ENCODE measurements at regions not wholly inside any gene's neighbourhood (a gene's known extent, or its start where the extent isn't known, plus 50 kb on each side); places are given as distances from the start of the nearest gene placed in this dataset.

GRCh38 chr3:110133971-110134370 is 796.6 kb upstream of the DPPA4 start:
- no peak for DNase-seq

GRCh38 chr3:110139048-110139447 is 801.7 kb upstream of the DPPA4 start:
- DNase-seq: no peak

GRCh38 chr3:110139821-110140220 is 802.5 kb upstream of the DPPA4 start:
- DNase-seq: no peak

GRCh38 chr3:110149763-110150162 is 812.4 kb upstream of the DPPA4 start:
- no peak for DNase-seq

GRCh38 chr3:110157221-110157620 is 819.9 kb upstream of the DPPA4 start:
- no peak for DNase-seq

- no peak for DNase-seq
These were observed 827.5 kb upstream of the DPPA4 start for GRCh38 chr3:110164632-110165369.

- DNase-seq: no peak
These were observed 828.0 kb upstream of the DPPA4 start for GRCh38 chr3:110165370-110165743.

- no peak for DNase-seq
These were observed 828.4 kb upstream of the DPPA4 start for GRCh38 chr3:110165753-110166152.

GRCh38 chr3:110166791-110167190 is 829.4 kb upstream of the DPPA4 start:
- DNase-seq: no peak

GRCh38 chr3:110174908-110175307 is 837.6 kb upstream of the DPPA4 start:
- DNase-seq: no peak

GRCh38 chr3:110178965-110179364 is 841.6 kb upstream of the DPPA4 start:
- DNase-seq: no peak

GRCh38 chr3:110180733-110181132 is 843.4 kb upstream of the DPPA4 start:
- DNase-seq: no peak

GRCh38 chr3:110181226-110181625 is 843.9 kb upstream of the DPPA4 start:
- no peak for DNase-seq

GRCh38 chr3:110184536-110184935 is 847.2 kb upstream of the DPPA4 start:
- no peak for DNase-seq

GRCh38 chr3:110193074-110193473 is 855.7 kb upstream of the DPPA4 start:
- DNase-seq: no peak

- no peak for DNase-seq
These were observed 861.6 kb upstream of the DPPA4 start for GRCh38 chr3:110198717-110199587.

GRCh38 chr3:110199588-110199943 is 862.2 kb upstream of the DPPA4 start:
- no peak for DNase-seq

GRCh38 chr3:110210086-110210660 is 861.4 kb upstream of the NECTIN3 start:
- no peak for DNase-seq

GRCh38 chr3:110226645-110227044 is 845.0 kb upstream of the NECTIN3 start:
- no peak for DNase-seq

- no peak for DNase-seq
These were observed 843.6 kb upstream of the NECTIN3 start for GRCh38 chr3:110227991-110228390.

GRCh38 chr3:110234831-110235230 is 836.8 kb upstream of the NECTIN3 start:
- peak; percentile 2 for DNase-seq

GRCh38 chr3:110236976-110237610 is 834.5 kb upstream of the NECTIN3 start:
- DNase-seq: no peak

GRCh38 chr3:110243081-110243480 is 828.5 kb upstream of the NECTIN3 start:
- no peak for DNase-seq
